ENCODE measurements at regions not wholly inside any gene's neighbourhood (a gene's known extent, or its start where the extent isn't known, plus 50 kb on each side); places are given as distances from the start of the nearest gene placed in this dataset.
"Not testable (repeated sequence)": the region's sequence is repeated elsewhere in the genome, so short reads cannot be mapped to it uniquely, and the experiment has no call there.

DNA sequence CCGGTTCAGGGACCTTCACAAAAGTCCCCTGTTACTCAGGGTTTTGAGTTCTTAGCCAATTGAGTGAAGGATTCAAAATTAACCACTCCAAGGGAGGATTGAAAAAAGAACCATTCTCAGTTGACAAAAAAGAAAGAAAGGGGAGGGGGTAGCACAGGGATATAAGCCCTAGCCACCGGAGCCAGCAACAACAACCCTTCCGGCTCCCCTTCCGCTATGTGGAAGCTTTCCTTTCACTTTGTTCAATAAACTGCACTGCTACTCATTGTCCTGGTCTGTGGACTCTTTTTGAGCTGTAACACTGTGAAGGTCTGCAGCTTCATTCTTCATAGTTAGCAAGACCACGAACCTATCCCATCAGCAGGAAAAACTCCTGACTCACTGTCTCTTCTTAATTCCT, 1488.1 kb upstream of the PRR20A start:
- H3K4me3 ChIP-seq (replicated peaks; ENCODE audit: low read depth, low read length): no peak overlapping the region
- TF ChIP-seq, protein P1, sequence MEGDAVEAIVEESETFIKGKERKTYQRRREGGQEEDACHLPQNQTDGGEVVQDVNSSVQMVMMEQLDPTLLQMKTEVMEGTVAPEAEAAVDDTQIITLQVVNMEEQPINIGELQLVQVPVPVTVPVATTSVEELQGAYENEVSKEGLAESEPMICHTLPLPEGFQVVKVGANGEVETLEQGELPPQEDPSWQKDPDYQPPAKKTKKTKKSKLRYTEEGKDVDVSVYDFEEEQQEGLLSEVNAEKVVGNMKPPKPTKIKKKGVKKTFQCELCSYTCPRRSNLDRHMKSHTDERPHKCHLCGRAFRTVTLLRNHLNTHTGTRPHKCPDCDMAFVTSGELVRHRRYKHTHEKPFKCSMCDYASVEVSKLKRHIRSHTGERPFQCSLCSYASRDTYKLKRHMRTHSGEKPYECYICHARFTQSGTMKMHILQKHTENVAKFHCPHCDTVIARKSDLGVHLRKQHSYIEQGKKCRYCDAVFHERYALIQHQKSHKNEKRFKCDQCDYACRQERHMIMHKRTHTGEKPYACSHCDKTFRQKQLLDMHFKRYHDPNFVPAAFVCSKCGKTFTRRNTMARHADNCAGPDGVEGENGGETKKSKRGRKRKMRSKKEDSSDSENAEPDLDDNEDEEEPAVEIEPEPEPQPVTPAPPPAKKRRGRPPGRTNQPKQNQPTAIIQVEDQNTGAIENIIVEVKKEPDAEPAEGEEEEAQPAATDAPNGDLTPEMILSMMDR (IDR thresholded peaks at IDR 0.05; ENCODE audit: insufficient read depth, low read length, poor library complexity, severe bottlenecking): no peak

DNA sequence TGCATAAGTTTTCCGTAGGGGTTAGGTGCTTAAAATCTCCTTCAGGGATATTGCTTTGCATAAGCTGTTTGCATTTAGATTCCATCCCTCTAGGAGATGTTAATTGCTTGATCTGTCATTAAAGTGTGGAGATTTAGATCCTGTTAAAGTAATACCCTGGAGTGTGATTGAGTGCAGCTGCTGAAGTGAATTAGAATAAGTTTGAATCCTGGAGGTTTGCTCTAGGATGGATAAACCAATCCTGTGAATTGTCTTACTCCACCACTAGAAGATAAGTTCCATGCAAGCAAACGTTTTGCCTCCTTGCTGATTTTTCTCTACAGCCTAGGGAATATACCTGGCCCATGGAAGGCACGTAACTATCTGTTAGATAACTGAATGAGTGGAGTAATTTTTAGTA, 1487.2 kb upstream of the PRR20A start:
- no peak overlapping the region for H3K4me3 ChIP-seq (replicated peaks; ENCODE audit: low read depth, low read length)
- no peaks in the 10 kb centered on the region for H3K36me3 ChIP-seq (ENCODE audit: control insufficient read depth, insufficient read depth, low read length)
- TF ChIP-seq, protein P1 (IDR thresholded peaks at IDR 0.05; ENCODE audit: insufficient read depth, low read length, poor library complexity, severe bottlenecking): no peak
- DNase-seq (ENCODE audit: extremely low read depth, insufficient read length): no peak
- no peaks in the 10 kb centered on the region for H3K27me3 ChIP-seq (replicated peaks; ENCODE audit: control insufficient read depth, insufficient read depth, low read length)

More for the DNA sequence above, 1488.1 kb upstream of the PRR20A start:
- Histone ChIP-seq H3K36me3 (ENCODE audit: control insufficient read depth, insufficient read depth, low read length) (no peaks in the 10 kb centered on the region), H3K27me3 (replicated peaks; ENCODE audit: control insufficient read depth, insufficient read depth, low read length) (no peaks in the 10 kb centered on the region)
- no peak for DNase-seq (ENCODE audit: extremely low read depth, insufficient read length)

DNA sequence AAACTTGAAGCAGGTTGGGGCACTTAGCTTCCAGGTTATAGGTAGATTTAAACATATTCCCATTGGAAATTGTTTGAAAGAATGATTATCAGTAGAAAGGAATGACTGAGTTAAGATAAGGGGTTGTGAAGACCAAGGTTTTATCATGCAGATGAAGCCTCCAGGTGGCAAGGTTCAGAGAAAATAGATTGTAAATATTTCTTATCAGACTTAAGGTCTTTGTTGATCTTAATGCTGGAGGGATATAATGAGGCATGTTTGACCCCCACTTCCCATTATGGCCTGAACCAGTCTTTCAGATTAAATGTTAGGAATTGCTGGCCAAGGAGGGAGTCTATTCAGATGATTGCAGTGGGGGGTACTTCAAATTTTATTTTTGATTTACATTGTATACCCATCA, 1486.5 kb upstream of the PRR20A start:
- TF ChIP-seq, protein P1 (IDR thresholded peaks at IDR 0.05; ENCODE audit: insufficient read depth, low read length, poor library complexity, severe bottlenecking): no peak
- no peak for DNase-seq (ENCODE audit: extremely low read depth, insufficient read length)
- Histone ChIP-seq H3K36me3 (ENCODE audit: control insufficient read depth, insufficient read depth, low read length) (no peaks in the 10 kb centered on the region), H3K27me3 (replicated peaks; ENCODE audit: control insufficient read depth, insufficient read depth, low read length) (no peaks in the 10 kb centered on the region), H3K4me3 (replicated peaks; ENCODE audit: low read depth, low read length) (no peak overlapping the region)

DNA sequence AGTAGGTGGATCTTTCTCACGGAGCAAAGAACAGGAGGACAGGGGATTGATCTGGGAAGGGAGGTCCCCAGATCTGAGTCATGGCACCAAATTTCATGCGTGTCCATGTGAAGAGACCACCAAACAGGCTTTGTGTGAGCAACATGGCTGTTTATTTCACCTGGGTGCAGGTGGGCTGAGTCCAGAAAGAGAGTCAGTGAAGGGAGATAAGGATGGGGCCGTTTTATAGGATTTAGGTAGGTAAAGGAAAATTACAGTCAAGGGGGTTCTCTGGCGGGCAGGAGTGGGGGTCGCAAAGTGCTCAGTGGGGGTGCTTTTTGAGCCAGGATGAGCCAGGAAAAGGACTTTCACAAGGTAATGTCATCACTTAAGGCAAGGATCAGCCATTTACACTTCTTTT, 1480.5 kb upstream of the PRR20A start:
- H3K27me3 ChIP-seq (replicated peaks; ENCODE audit: control insufficient read depth, insufficient read depth, low read length); DNase-seq (ENCODE audit: extremely low read depth, insufficient read length); H3K4me3 ChIP-seq (replicated peaks; ENCODE audit: low read depth, low read length); H3K36me3 ChIP-seq (ENCODE audit: control insufficient read depth, insufficient read depth, low read length): not testable (repeated sequence)

DNA sequence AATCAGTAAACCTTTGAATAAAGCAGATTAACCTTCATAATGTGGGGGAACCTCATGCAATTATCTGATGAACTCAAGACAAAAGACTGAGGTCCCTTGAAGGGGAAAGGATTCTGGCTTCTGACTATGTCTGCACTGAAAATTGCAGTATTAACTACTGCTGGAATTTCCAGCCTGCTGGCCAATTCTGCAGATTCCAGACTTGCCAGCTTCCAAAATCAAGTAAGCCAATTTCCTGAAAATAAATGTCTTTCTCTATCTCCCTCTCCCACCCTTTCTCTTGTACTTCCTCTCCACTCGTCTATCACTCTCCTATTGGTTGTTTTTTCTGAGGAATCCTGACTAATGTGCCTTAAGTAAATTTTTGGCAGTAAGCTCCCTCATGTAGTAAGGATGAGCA, 1479.9 kb upstream of the PRR20A start:
- Histone ChIP-seq H3K4me3 (replicated peaks; ENCODE audit: low read depth, low read length) (no peak overlapping the region), H3K36me3 (ENCODE audit: control insufficient read depth, insufficient read depth, low read length) (no peaks in the 10 kb centered on the region), H3K27me3 (replicated peaks; ENCODE audit: control insufficient read depth, insufficient read depth, low read length) (no peaks in the 10 kb centered on the region)
- TF ChIP-seq, protein P1 (IDR thresholded peaks at IDR 0.05; ENCODE audit: insufficient read depth, low read length, poor library complexity, severe bottlenecking): no peak
- DNase-seq (ENCODE audit: extremely low read depth, insufficient read length): no peak

DNA sequence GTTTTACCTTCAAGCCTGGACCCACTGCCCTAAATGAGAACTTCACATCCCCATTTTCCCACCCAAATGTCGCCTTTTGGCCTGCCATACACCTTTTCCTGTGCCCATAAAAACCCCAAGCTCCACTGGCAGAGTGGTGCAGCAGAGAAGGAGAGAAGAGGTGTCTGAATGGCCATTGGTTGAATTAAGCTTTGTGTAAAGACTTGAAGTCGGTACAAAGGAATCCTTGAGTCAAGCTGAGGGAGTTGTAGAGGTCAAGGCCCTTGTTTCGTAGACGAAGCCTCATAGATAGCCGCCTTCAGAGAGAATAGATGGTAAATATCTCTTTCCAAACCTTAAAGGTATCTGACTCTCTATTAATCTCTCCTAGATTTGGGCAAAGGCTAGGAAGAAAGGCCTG, 1479.2 kb upstream of the PRR20A start:
- TF ChIP-seq, protein P1 (IDR thresholded peaks at IDR 0.05; ENCODE audit: insufficient read depth, low read length, poor library complexity, severe bottlenecking): no peak
- Histone ChIP-seq H3K27me3 (replicated peaks; ENCODE audit: control insufficient read depth, insufficient read depth, low read length) (no peaks in the 10 kb centered on the region), H3K4me3 (replicated peaks; ENCODE audit: low read depth, low read length) (no peak overlapping the region), H3K36me3 (ENCODE audit: control insufficient read depth, insufficient read depth, low read length) (no peaks in the 10 kb centered on the region)
- no peak for DNase-seq (ENCODE audit: extremely low read depth, insufficient read length)

Measured in GM06990 (cell line).